Activated CD4-positive, alpha-beta T cell treated with anti-CD3 and anti-CD28 coated beads for 4 hours (primary cell): ENCODE measurements at regions not wholly inside any gene's neighbourhood (a gene's known extent, or its start where the extent isn't known, plus 50 kb on each side); places are given as distances from the start of the nearest gene placed in this dataset.

Source experiments
- DNase-seq, 2 donors: peaks; one replicate each; pipeline ENCODE4 v3.0.0-alpha.2; 2020

GRCh38 chr10:131678613-131679012 is 222.2 kb upstream of the PPP2R2D start:
- no peak for DNase-seq

- no peak for DNase-seq
Observed at GRCh38 chr10:131679926-131680325, 220.9 kb upstream of the PPP2R2D start.

GRCh38 chr10:131681122-131681521 is 219.7 kb upstream of the PPP2R2D start:
- DNase-seq, result no peak

- no peak for DNase-seq
Observed at GRCh38 chr10:131681656-131682055, 219.2 kb upstream of the PPP2R2D start.

- no peak for DNase-seq
Observed at GRCh38 chr10:131682271-131682962, 218.4 kb upstream of the PPP2R2D start.

- DNase-seq, result no peak
Observed at GRCh38 chr10:131683281-131683861, 217.4 kb upstream of the PPP2R2D start.

- DNase-seq, result no peak
Observed at GRCh38 chr10:131683941-131684340, 216.9 kb upstream of the PPP2R2D start.

GRCh38 chr10:131685007-131685406 is 215.8 kb upstream of the PPP2R2D start:
- DNase-seq, result no peak

GRCh38 chr10:131685576-131685975 is 215.2 kb upstream of the PPP2R2D start:
- no peak for DNase-seq

GRCh38 chr10:131686781-131687420 is 213.9 kb upstream of the PPP2R2D start:
- DNase-seq, result no peak

GRCh38 chr10:131688304-131688703 is 212.5 kb upstream of the PPP2R2D start:
- no peak for DNase-seq

GRCh38 chr10:131689016-131689415 is 211.8 kb upstream of the PPP2R2D start:
- DNase-seq, result no peak

GRCh38 chr10:131689486-131689885 is 211.3 kb upstream of the PPP2R2D start:
- DNase-seq, result no peak

- no peak for DNase-seq
Observed at GRCh38 chr10:131689954-131690757, 210.7 kb upstream of the PPP2R2D start.

- DNase-seq, result no peak
Observed at GRCh38 chr10:131690805-131691239, 210.0 kb upstream of the PPP2R2D start.

GRCh38 chr10:131691481-131692090 is 209.2 kb upstream of the PPP2R2D start:
- no peak for DNase-seq

GRCh38 chr10:131692176-131692575 is 208.6 kb upstream of the PPP2R2D start:
- DNase-seq, result no peak

- no peak for DNase-seq
Observed at GRCh38 chr10:131692686-131693334, 208.0 kb upstream of the PPP2R2D start.

- DNase-seq, result no peak
Observed at GRCh38 chr10:131693766-131694165, 207.0 kb upstream of the PPP2R2D start.

GRCh38 chr10:131694168-131694780 is 206.5 kb upstream of the PPP2R2D start:
- no peak for DNase-seq

- no peak for DNase-seq
Observed at GRCh38 chr10:131694781-131695495, 205.9 kb upstream of the PPP2R2D start.
